Peyer's patch (tissue), 4 donors: ENCODE measurements at regions not wholly inside any gene's neighbourhood (a gene's known extent, or its start where the extent isn't known, plus 50 kb on each side); places are given as distances from the start of the nearest gene placed in this dataset.

ENCODE experiments used
- CTCF ChIP-seq, 6 experiments: fragments of 450-650 bp in 4 of 6; fragments of 200-600 bp in 2 of 6; sonication (generic) in 1 of 6; IDR thresholded peaks; one replicate each; pipeline ENCODE4 v1.5.1; 2017 to 2019; ENCODE audit warnings: antibody characterized with exemption in 6 of 6, mild to moderate bottlenecking in 3 of 6, moderate library complexity in 1 of 6
- POLR2A ChIP-seq, 2 donors: fragments of 450-650 bp; IDR thresholded peaks; one replicate each; pipeline ENCODE4 v1.5.1; 2017; ENCODE audit warnings: antibody characterized with exemption in 2 of 2, mild to moderate bottlenecking in 2 of 2, moderate library complexity in 2 of 2

GRCh38 chr6:142635130-142635529 lies 309.8 kb downstream of the HIVEP2 start:
- TF ChIP-seq CTCF (IDR thresholded peaks at IDR 0.05) (no peak), POLR2A (IDR thresholded peaks at IDR 0.05) (no peak)
